ENCODE measurements at regions not wholly inside any gene's neighbourhood (a gene's known extent, or its start where the extent isn't known, plus 50 kb on each side); places are given as distances from the start of the nearest gene placed in this dataset.

DNA sequence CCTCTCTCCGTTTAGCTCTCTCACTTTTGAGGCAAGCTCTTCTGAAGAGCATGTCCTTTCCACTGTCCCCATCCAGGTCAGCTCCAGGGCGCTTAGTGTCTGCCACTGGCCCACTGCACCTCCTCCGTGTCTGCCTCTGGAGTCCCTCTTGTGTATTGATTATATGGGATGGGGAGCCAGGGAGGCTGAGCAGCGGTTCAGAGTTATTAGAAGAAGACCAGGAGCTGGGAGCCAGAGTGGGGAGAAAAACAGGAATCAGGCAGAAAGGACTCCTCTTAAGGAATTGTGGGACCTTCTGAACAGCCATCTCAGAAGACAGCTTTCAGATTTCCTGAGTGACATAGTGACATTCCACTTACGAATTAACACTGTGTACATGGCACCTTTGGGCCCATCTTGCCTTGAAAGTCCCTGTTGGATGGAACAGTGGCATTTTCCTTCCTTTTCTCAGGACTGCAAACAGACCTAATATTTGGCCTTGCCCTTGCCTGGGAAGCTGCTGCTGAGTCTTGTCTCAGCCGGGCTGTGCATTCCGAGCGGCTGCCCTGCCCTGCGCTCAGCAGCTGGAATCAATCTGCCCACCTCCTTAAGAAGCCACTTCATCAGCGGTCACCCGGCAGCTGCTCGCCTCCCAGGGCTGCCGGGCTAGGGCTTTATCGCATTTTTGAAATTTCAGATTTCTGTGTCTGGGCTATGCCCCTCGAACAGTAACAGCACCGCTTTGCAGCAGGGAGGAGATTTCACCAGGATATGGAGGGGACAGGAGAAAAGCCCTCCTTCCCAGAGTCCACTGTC is 81.1 kb upstream of the PRKG1 start:
- intact Hi-C loops (cut with DNase I; ENCODE audit: low total_unique reads) = no loop called here
- Histone ChIP-seq H3K36me3 (no peaks in the 10 kb centered on the region), H3K27ac (peak overlapping the region in 4 of 5 donors; percentile 42 to 89 (median 80)), H3K4me3 (peak overlapping the region; percentile 60 to 72 (median 64)), H3K9me3 (no peaks in the 10 kb centered on the region), H3K4me1 (peaks cover 5 to 50% (median 35%) of the 10 kb centered on the region in 4 donors), H3K27me3 (peaks cover 0 to 44% (median 12%) of the 10 kb centered on the region in 3 donors)
- DNase-seq = peak in 1 of 2 donors; percentile 65
- WGBS, 5 donors = 43 to 67% (median 54%) methylated on average over 15 to 16 of the region's 16 CpGs
- TF ChIP-seq, protein P1, sequence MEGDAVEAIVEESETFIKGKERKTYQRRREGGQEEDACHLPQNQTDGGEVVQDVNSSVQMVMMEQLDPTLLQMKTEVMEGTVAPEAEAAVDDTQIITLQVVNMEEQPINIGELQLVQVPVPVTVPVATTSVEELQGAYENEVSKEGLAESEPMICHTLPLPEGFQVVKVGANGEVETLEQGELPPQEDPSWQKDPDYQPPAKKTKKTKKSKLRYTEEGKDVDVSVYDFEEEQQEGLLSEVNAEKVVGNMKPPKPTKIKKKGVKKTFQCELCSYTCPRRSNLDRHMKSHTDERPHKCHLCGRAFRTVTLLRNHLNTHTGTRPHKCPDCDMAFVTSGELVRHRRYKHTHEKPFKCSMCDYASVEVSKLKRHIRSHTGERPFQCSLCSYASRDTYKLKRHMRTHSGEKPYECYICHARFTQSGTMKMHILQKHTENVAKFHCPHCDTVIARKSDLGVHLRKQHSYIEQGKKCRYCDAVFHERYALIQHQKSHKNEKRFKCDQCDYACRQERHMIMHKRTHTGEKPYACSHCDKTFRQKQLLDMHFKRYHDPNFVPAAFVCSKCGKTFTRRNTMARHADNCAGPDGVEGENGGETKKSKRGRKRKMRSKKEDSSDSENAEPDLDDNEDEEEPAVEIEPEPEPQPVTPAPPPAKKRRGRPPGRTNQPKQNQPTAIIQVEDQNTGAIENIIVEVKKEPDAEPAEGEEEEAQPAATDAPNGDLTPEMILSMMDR (IDR thresholded peaks at IDR 0.05) = no peak
- TF ChIP-seq POLR2AphosphoS5 (IDR thresholded peaks at IDR 0.05) = no peak

- no peaks in the 10 kb centered on the region for H3K36me3 ChIP-seq
- peaks cover 0 to 44% (median 12%) of the 10 kb centered on the region in 3 donors for H3K27me3 ChIP-seq
- intact Hi-C loops (cut with DNase I; ENCODE audit: low total_unique reads) = no loop called here
- no peaks in the 10 kb centered on the region for H3K9me3 ChIP-seq
- H3K27ac ChIP-seq = peak overlapping the region in 4 of 5 donors; percentile 42 to 89 (median 80)
- TF ChIP-seq EP300 (IDR thresholded peaks at IDR 0.05) (no peak), POLR2A (IDR thresholded peaks at IDR 0.05) (no peak), POLR2AphosphoS5 (IDR thresholded peaks at IDR 0.05) (peak; percentile 10 to 38 (median 16))
- TF ChIP-seq, protein P1 (IDR thresholded peaks at IDR 0.05) = no peak
- H3K4me1 ChIP-seq = peaks cover 5 to 49% (median 35%) of the 10 kb centered on the region in 4 donors
- H3K4me3 ChIP-seq = peak overlapping the region; percentile 27 to 72 (median 64)
- 14 to 32% (median 15%) methylated on average over 3 of the region's 3 CpGs for WGBS, 5 donors
- peak in 1 of 2 donors; percentile 79 for DNase-seq
These were observed 80.5 kb upstream of the PRKG1 start for GRCh38 chr10:50993771-50994251.

GRCh38 chr10:50997461-50997860 is 76.8 kb upstream of the PRKG1 start:
- TF ChIP-seq POLR2AphosphoS5 (IDR thresholded peaks at IDR 0.05) (no peak), EP300 (IDR thresholded peaks at IDR 0.05) (no peak), POLR2A (IDR thresholded peaks at IDR 0.05) (no peak)
- TF ChIP-seq, protein P1 (IDR thresholded peaks at IDR 0.05) = no peak
- no peaks in the 10 kb centered on the region for H3K36me3 ChIP-seq
- peaks cover 0 to 12% (median 5%) of the 10 kb centered on the region in 3 donors for H3K27me3 ChIP-seq
- 22 to 56% (median 38%) methylated on average over 2 of the region's 2 CpGs for WGBS, 5 donors
- H3K9me3 ChIP-seq = no peaks in the 10 kb centered on the region
- H3K4me3 ChIP-seq = no peak overlapping the region
- H3K27ac ChIP-seq = no peak overlapping the region
- peaks cover 5 to 36% (median 15%) of the 10 kb centered on the region in 4 donors for H3K4me1 ChIP-seq
- intact Hi-C loops (cut with DNase I; ENCODE audit: low total_unique reads) = no loop called here
- DNase-seq = no peak

GRCh38 chr10:50999163-50999562 is 75.1 kb upstream of the PRKG1 start:
- DNase-seq = no peak
- peaks cover 0 to 19% (median 2%) of the 10 kb centered on the region in 4 donors for H3K4me1 ChIP-seq
- WGBS, 5 donors = 79 to 91% (median 81%) methylated on average over 2 of the region's 2 CpGs
- H3K36me3 ChIP-seq = no peaks in the 10 kb centered on the region
- no peaks in the 10 kb centered on the region for H3K9me3 ChIP-seq
- no peaks in the 10 kb centered on the region for H3K27me3 ChIP-seq
- H3K27ac ChIP-seq = no peak overlapping the region
- H3K4me3 ChIP-seq = no peak overlapping the region
- intact Hi-C loops (cut with DNase I; ENCODE audit: low total_unique reads) = no loop called here
- TF ChIP-seq EP300 (IDR thresholded peaks at IDR 0.05) = no peak
- no peak for TF ChIP-seq POLR2AphosphoS5 (IDR thresholded peaks at IDR 0.05)
- no peak for TF ChIP-seq POLR2A (IDR thresholded peaks at IDR 0.05)
- TF ChIP-seq, protein P1 (IDR thresholded peaks at IDR 0.05) = no peak

Measured in stomach (tissue), 8 donors.